ENCODE measurements at regions not wholly inside any gene's neighbourhood (a gene's known extent, or its start where the extent isn't known, plus 50 kb on each side); places are given as distances from the start of the nearest gene placed in this dataset.
A peak's percentile ranks its signal among the peaks of the same experiment; 100 is the strongest.

GRCh38 chr6:43873806-43874714, 104.0 kb downstream of the VEGFA start:
- Histone ChIP-seq H3K27ac (ENCODE audit: low read length) (no peak overlapping the region), H3K36me3 (ENCODE audit: control insufficient read depth, insufficient read depth, low read length) (no peaks in the 10 kb centered on the region), H3K4me3 (ENCODE audit: low read length) (no peak overlapping the region), H3K9me3 (replicated peaks; ENCODE audit: control insufficient read depth, low read depth, low read length) (no peaks in the 10 kb centered on the region), H3K27me3 (ENCODE audit: control insufficient read depth, insufficient read depth, low read length) (peaks cover 6% of the 10 kb centered on the region), H3K4me1 (ENCODE audit: control insufficient read depth, insufficient read depth, low read length) (peaks cover 31% of the 10 kb centered on the region)
- no peak for DNase-seq
- WGBS (ENCODE audit: insufficient coverage): 80% methylated on average over 3 of the region's 3 CpGs

GRCh38 chr6:43871933-43872332, 101.9 kb downstream of the VEGFA start:
- Histone ChIP-seq H3K4me1 (ENCODE audit: control insufficient read depth, insufficient read depth, low read length) (peaks cover 25% of the 10 kb centered on the region), H3K27me3 (ENCODE audit: control insufficient read depth, insufficient read depth, low read length) (peaks cover 6% of the 10 kb centered on the region), H3K4me3 (ENCODE audit: low read length) (no peak overlapping the region), H3K36me3 (ENCODE audit: control insufficient read depth, insufficient read depth, low read length) (no peaks in the 10 kb centered on the region), H3K9me3 (replicated peaks; ENCODE audit: control insufficient read depth, low read depth, low read length) (no peaks in the 10 kb centered on the region), H3K27ac (ENCODE audit: low read length) (no peak overlapping the region)
- no peak for DNase-seq
- 75% methylated on average over 2 of the region's 4 CpGs for WGBS (ENCODE audit: insufficient coverage)

GRCh38 chr6:43871284-43871683, 101.3 kb downstream of the VEGFA start:
- no peaks in the 10 kb centered on the region for H3K9me3 ChIP-seq (replicated peaks; ENCODE audit: control insufficient read depth, low read depth, low read length)
- H3K36me3 ChIP-seq (ENCODE audit: control insufficient read depth, insufficient read depth, low read length): no peaks in the 10 kb centered on the region
- H3K4me1 ChIP-seq (ENCODE audit: control insufficient read depth, insufficient read depth, low read length): peaks cover 19% of the 10 kb centered on the region
- 40% methylated on average over 1 of the region's 1 CpG for WGBS (ENCODE audit: insufficient coverage)
- peaks cover 6% of the 10 kb centered on the region for H3K27me3 ChIP-seq (ENCODE audit: control insufficient read depth, insufficient read depth, low read length)
- DNase-seq: no peak
- H3K4me3 ChIP-seq (ENCODE audit: low read length): no peak overlapping the region
- H3K27ac ChIP-seq (ENCODE audit: low read length): no peak overlapping the region

GRCh38 chr6:43870660-43871061, 100.7 kb downstream of the VEGFA start:
- H3K4me3 ChIP-seq (ENCODE audit: low read length): no peak overlapping the region
- DNase-seq: peak; percentile 35
- no peaks in the 10 kb centered on the region for H3K36me3 ChIP-seq (ENCODE audit: control insufficient read depth, insufficient read depth, low read length)
- no peaks in the 10 kb centered on the region for H3K9me3 ChIP-seq (replicated peaks; ENCODE audit: control insufficient read depth, low read depth, low read length)
- WGBS (ENCODE audit: insufficient coverage): no CpG with 5 or more reads among the region's 3 CpGs
- no peak overlapping the region for H3K27ac ChIP-seq (ENCODE audit: low read length)
- peaks cover 17% of the 10 kb centered on the region for H3K4me1 ChIP-seq (ENCODE audit: control insufficient read depth, insufficient read depth, low read length)
- H3K27me3 ChIP-seq (ENCODE audit: control insufficient read depth, insufficient read depth, low read length): peaks cover 8% of the 10 kb centered on the region

GRCh38 chr6:43869792-43870659, 100.0 kb downstream of the VEGFA start:
- Histone ChIP-seq H3K4me3 (ENCODE audit: low read length) (no peak overlapping the region), H3K9me3 (replicated peaks; ENCODE audit: control insufficient read depth, low read depth, low read length) (no peaks in the 10 kb centered on the region), H3K36me3 (ENCODE audit: control insufficient read depth, insufficient read depth, low read length) (no peaks in the 10 kb centered on the region), H3K27me3 (ENCODE audit: control insufficient read depth, insufficient read depth, low read length) (peaks cover 8% of the 10 kb centered on the region), H3K4me1 (ENCODE audit: control insufficient read depth, insufficient read depth, low read length) (peaks cover 20% of the 10 kb centered on the region), H3K27ac (ENCODE audit: low read length) (no peak overlapping the region)
- 56% methylated on average over 4 of the region's 8 CpGs for WGBS (ENCODE audit: insufficient coverage)
- no peak for DNase-seq

GRCh38 chr6:43869079-43869710, 99.2 kb downstream of the VEGFA start:
- Histone ChIP-seq H3K36me3 (ENCODE audit: control insufficient read depth, insufficient read depth, low read length) (no peaks in the 10 kb centered on the region), H3K27ac (ENCODE audit: low read length) (no peak overlapping the region), H3K4me3 (ENCODE audit: low read length) (no peak overlapping the region), H3K9me3 (replicated peaks; ENCODE audit: control insufficient read depth, low read depth, low read length) (no peaks in the 10 kb centered on the region), H3K27me3 (ENCODE audit: control insufficient read depth, insufficient read depth, low read length) (peaks cover 14% of the 10 kb centered on the region), H3K4me1 (ENCODE audit: control insufficient read depth, insufficient read depth, low read length) (peaks cover 20% of the 10 kb centered on the region)
- no peak for DNase-seq
- 60% methylated on average over 7 of the region's 12 CpGs for WGBS (ENCODE audit: insufficient coverage)

- no peak overlapping the region for H3K27ac ChIP-seq (ENCODE audit: low read length)
- H3K36me3 ChIP-seq (ENCODE audit: control insufficient read depth, insufficient read depth, low read length): no peaks in the 10 kb centered on the region
- peaks cover 20% of the 10 kb centered on the region for H3K27me3 ChIP-seq (ENCODE audit: control insufficient read depth, insufficient read depth, low read length)
- 84% methylated on average over 4 of the region's 6 CpGs for WGBS (ENCODE audit: insufficient coverage)
- H3K9me3 ChIP-seq (replicated peaks; ENCODE audit: control insufficient read depth, low read depth, low read length): no peaks in the 10 kb centered on the region
- no peak for DNase-seq
- peaks cover 20% of the 10 kb centered on the region for H3K4me1 ChIP-seq (ENCODE audit: control insufficient read depth, insufficient read depth, low read length)
- no peak overlapping the region for H3K4me3 ChIP-seq (ENCODE audit: low read length)
Measured at GRCh38 chr6:43868467-43868866, 98.5 kb downstream of the VEGFA start.

- Histone ChIP-seq H3K27me3 (ENCODE audit: control insufficient read depth, insufficient read depth, low read length) (peaks cover 22% of the 10 kb centered on the region), H3K27ac (ENCODE audit: low read length) (no peak overlapping the region), H3K36me3 (ENCODE audit: control insufficient read depth, insufficient read depth, low read length) (no peaks in the 10 kb centered on the region), H3K4me1 (ENCODE audit: control insufficient read depth, insufficient read depth, low read length) (peaks cover 20% of the 10 kb centered on the region), H3K4me3 (ENCODE audit: low read length) (no peak overlapping the region), H3K9me3 (replicated peaks; ENCODE audit: control insufficient read depth, low read depth, low read length) (no peaks in the 10 kb centered on the region)
- no peak for DNase-seq
- 93% methylated on average over 3 of the region's 5 CpGs for WGBS (ENCODE audit: insufficient coverage)
Measured at GRCh38 chr6:43867996-43868395, 98.0 kb downstream of the VEGFA start.

GRCh38 chr6:43867246-43867645, 97.2 kb downstream of the VEGFA start:
- WGBS (ENCODE audit: insufficient coverage): 95% methylated on average over 3 of the region's 4 CpGs
- peaks cover 19% of the 10 kb centered on the region for H3K27me3 ChIP-seq (ENCODE audit: control insufficient read depth, insufficient read depth, low read length)
- H3K27ac ChIP-seq (ENCODE audit: low read length): no peak overlapping the region
- no peaks in the 10 kb centered on the region for H3K9me3 ChIP-seq (replicated peaks; ENCODE audit: control insufficient read depth, low read depth, low read length)
- H3K4me1 ChIP-seq (ENCODE audit: control insufficient read depth, insufficient read depth, low read length): peaks cover 20% of the 10 kb centered on the region
- H3K36me3 ChIP-seq (ENCODE audit: control insufficient read depth, insufficient read depth, low read length): no peaks in the 10 kb centered on the region
- no peak overlapping the region for H3K4me3 ChIP-seq (ENCODE audit: low read length)
- DNase-seq: no peak

Measured in muscle of leg (tissue), 3 donors.